GM12878 (cell line): ENCODE measurements at regions not wholly inside any gene's neighbourhood (a gene's known extent, or its start where the extent isn't known, plus 50 kb on each side); places are given as distances from the start of the nearest gene placed in this dataset.

Source experiments
- ATAC-seq: fragments of 200-7000 bp; cut with Tn5 transposase; 3 replicates; pipeline ENCODE4 v1.9.1; 2020; ENCODE audit warnings: mild to moderate bottlenecking, moderate library complexity
- BruUV-seq: library from RNA; stranded (reverse); fragments of 400-500 nt; replicated peaks from 2 replicates; lab custom pipeline; 2021; lab: Mats Ljungman, UMichigan
- CTCF ChIA-PET: fragments of 300-600 bp; sonication (Branson Sonifier 250); formaldehyde crosslinking; extraction: SDS; loops from one replicate; lab custom pipeline; 2021; ENCODE audit warnings: inconsistent platforms; lab: Yijun Ruan, JAX
- POLR2A ChIA-PET: fragments of 350-600 bp; formaldehyde crosslinking; extraction: SDS; loops from one replicate; lab custom pipeline; 2021; ENCODE audit warnings: inconsistent platforms; lab: Charles Lee
- RAD21 ChIA-PET: fragments of 300-600 bp; sonication (Branson Sonifier 250); formaldehyde crosslinking; loops from one replicate; lab custom pipeline; 2023; ENCODE audit warnings: antibody characterized with exemption; ENCODE audit not compliant: unreplicated experiment; lab: Charles Lee
- SMC1A ChIA-PET: fragments of 300-600 bp; sonication (Branson Sonifier 250); formaldehyde crosslinking; loops from one replicate; lab custom pipeline; 2023; ENCODE audit not compliant: unreplicated experiment, uncharacterized antibody; lab: Charles Lee
- DNase-seq: peaks from one replicate; pipeline ENCODE4 v3.0.0-alpha.2; 2011; ENCODE audit warnings: low read depth, low spot score
- FAIRE-seq: peaks from 3 replicates; lab custom pipeline; 2011; peaks lifted over from hg19 to GRCh38; lab: Jason Lieb, UNC
- H2AFZ ChIP-seq: 2 replicates; pipeline ENCODE4 v1.6.0; 2011; ENCODE audit warnings: low read depth, low read length, control low read depth; ENCODE audit not compliant: control insufficient read depth
- H3K27ac ChIP-seq: 2 replicates; pipeline ENCODE4 v1.5.1; 2011; ENCODE audit warnings: control low read depth; ENCODE audit not compliant: control insufficient read depth, insufficient read depth
- H3K27me3 ChIP-seq, 2 experiments: replicated peaks in 1 of 2; 2 replicates each; pipeline versions ENCODE4 v1.6.0 to v1.6.1; 2011; ENCODE audit warnings: low read length in 1 of 2; ENCODE audit not compliant: control insufficient read depth in 2 of 2, insufficient read depth in 2 of 2
- H3K36me3 ChIP-seq, 2 experiments: 2 replicates each; pipeline ENCODE4 v1.5.1; 2011; ENCODE audit warnings: low read length in 1 of 2; ENCODE audit not compliant: control insufficient read depth in 2 of 2, insufficient read depth in 2 of 2
- H3K4me1 ChIP-seq: 2 replicates; pipeline ENCODE4 v1.6.1; 2011; ENCODE audit warnings: mild to moderate bottlenecking, low read length, moderate library complexity, mixed read lengths; ENCODE audit not compliant: control insufficient read depth, insufficient read depth
- H3K4me2 ChIP-seq: 2 replicates; pipeline ENCODE4 v1.6.0; 2011; ENCODE audit warnings: control low read depth; ENCODE audit not compliant: control insufficient read depth, insufficient read depth
- H3K4me3 ChIP-seq: fragments of 200-600 bp; sonication (generic); 2 replicates; pipeline ENCODE4 v1.5.1; 2016
- H3K79me2 ChIP-seq: 2 replicates; pipeline ENCODE4 v1.6.0; 2011; ENCODE audit warnings: low read length; ENCODE audit not compliant: control insufficient read depth, insufficient read depth
- H3K9ac ChIP-seq: 2 replicates; pipeline ENCODE4 v1.8.0; 2011; ENCODE audit warnings: low read length, control low read depth, mixed read lengths; ENCODE audit not compliant: control insufficient read depth, insufficient read depth
- H3K9me3 ChIP-seq: replicated peaks from 3 replicates; pipeline ENCODE4 v1.5.1; 2011; ENCODE audit warnings: mild to moderate bottlenecking, low read length; ENCODE audit not compliant: control insufficient read depth, insufficient read depth
- H4K20me1 ChIP-seq: 2 replicates; pipeline ENCODE4 v1.6.0; 2011; ENCODE audit not compliant: control insufficient read depth, insufficient read depth
- EGR1 ChIP-seq, 2 experiments: IDR thresholded peaks; 1 replicate in 1 of 2; 2 replicates in 1 of 2; pipeline ENCODE4 v1.6.1; 2011 to 2012; ENCODE audit warnings: low read depth in 2 of 2, low read length in 2 of 2, borderline replicate concordance in 1 of 2, mild to moderate bottlenecking in 1 of 2, moderate library complexity in 1 of 2
- HDGF ChIP-seq: fragments of 450-650 bp; IDR thresholded peaks from 2 replicates; pipeline ENCODE4 v1.6.1; 2016; ENCODE audit warnings: antibody characterized with exemption
- MXI1 ChIP-seq: fragments of 150-350 bp; IDR thresholded peaks from 2 replicates; pipeline ENCODE4 v1.6.1; 2011; ENCODE audit warnings: low read depth, mild to moderate bottlenecking, inconsistent platforms, low read length, improper control_type of control experiment
- NFYB ChIP-seq: IDR thresholded peaks from 2 replicates; pipeline ENCODE4 v1.6.1; 2011; ENCODE audit warnings: low read depth, mild to moderate bottlenecking, low read length, improper control_type of control experiment, moderate library complexity; ENCODE audit not compliant: insufficient read depth
- PAX5 ChIP-seq: IDR thresholded peaks from 2 replicates; pipeline ENCODE4 v1.6.1; 2011; ENCODE audit warnings: low read depth, low read length, borderline replicate concordance
- PAX8 ChIP-seq: fragments of 450-650 bp; IDR thresholded peaks from 2 replicates; pipeline ENCODE4 v1.6.1; 2017; ENCODE audit warnings: mild to moderate bottlenecking, moderate library complexity
- POLR2AphosphoS2 ChIP-seq: IDR thresholded peaks from 2 replicates; pipeline ENCODE4 v1.6.1; 2011; ENCODE audit warnings: low read depth, mild to moderate bottlenecking, low read length, improper control_type of control experiment, moderate library complexity
- SPI1 ChIP-seq: IDR thresholded peaks from 2 replicates; pipeline ENCODE4 v1.6.1; 2011; ENCODE audit warnings: low read depth, mild to moderate bottlenecking, low read length, moderate library complexity, borderline replicate concordance; ENCODE audit not compliant: insufficient read depth
- WGBS: methylation state at CpG from one replicate; pipeline ENCODE4 v1.1.6; 2016; ENCODE audit warnings: low lambda C conversion rate; ENCODE audit not compliant: insufficient replicate concordance, insufficient coverage; ENCODE audit errors: missing lambda C conversion rate; 5-methylcytosine and 5-hydroxymethylcytosine counted together
- in situ Hi-C: fragments of 300-500 bp; cut with MboI; formaldehyde crosslinking; loops from 9 replicates; pipeline ENCODE4 v1.14.3; 2018; ENCODE audit warnings: mixed read lengths
- intact Hi-C: fragments of 100-400 bp; cut with micrococcal nuclease; formaldehyde crosslinking; loops from one replicate; pipeline ENCODE4 v1.14.2; 2022; ENCODE audit not compliant: unreplicated experiment
- TF ChIP-seq, protein P1 (sequence below): fragments of 450-650 bp; IDR thresholded peaks from 2 replicates; pipeline ENCODE4 v1.6.1; 2017; ENCODE audit warnings: mild to moderate bottlenecking, moderate library complexity
- TF ChIP-seq, protein P2 (sequence below): fragments of 450-650 bp; IDR thresholded peaks from 2 replicates; pipeline ENCODE4 v1.6.1; 2018; ENCODE audit warnings: borderline replicate concordance, mild to moderate bottlenecking; ENCODE audit not compliant: partially characterized antibody

DNA sequence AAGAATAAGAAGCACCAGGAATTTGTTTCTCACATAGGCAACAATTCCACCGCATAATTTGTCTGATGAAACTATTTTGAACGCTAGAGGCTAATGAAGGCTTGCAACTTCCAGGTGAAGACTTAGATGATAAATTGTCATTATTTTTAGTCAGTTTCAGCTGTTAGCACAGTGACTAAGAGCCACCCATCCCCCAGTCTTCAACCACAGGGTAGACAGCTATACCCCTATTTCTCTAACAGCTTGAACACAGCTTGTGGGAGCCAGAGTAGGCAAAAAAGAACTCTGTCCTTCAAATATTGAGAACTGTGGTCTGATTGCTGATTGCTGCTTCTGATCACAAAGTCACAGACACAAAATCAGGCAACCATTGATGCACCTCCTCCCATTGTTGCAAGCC is 1124.8 kb upstream of the PRR20A start (continued):
- no peak for TF ChIP-seq SPI1

DNA sequence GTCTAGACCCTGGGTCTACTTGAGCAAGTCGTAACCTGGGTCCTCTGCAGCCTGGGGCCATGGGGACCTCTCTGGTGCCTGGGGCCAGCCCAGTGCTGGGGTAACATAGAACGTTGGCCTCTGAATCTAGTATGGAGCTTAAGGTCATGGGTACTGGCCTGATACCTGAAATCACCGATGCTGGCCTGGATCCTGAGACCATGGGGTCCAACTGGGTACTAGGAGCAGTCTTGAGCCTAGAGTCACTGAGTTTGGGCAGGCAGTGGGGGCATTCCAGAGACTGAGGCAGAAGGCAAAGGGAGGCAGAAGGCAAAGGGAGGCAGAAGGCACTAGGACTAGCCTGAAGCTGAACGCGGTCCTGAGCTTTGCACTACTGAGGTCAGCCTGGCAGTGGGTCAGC is 1121.1 kb upstream of the PRR20A start:
- H3K4me3 ChIP-seq, result no peak overlapping the region
- ChIA-PET SMC1A (no interaction called here), POLR2A (no interaction called here), RAD21 (no interaction called here), CTCF (no interaction called here)
- intact Hi-C loops (no loop called here), in situ Hi-C loops (no loop called here)
- no peaks in the 10 kb centered on the region for H3K36me3 ChIP-seq
- H3K27me3 ChIP-seq, result no peaks in the 10 kb centered on the region
- WGBS, result 45% methylated on average over 5 of the region's 5 CpGs
- H3K4me1 ChIP-seq, result no peaks in the 10 kb centered on the region
- H3K9me3 ChIP-seq, result no peaks in the 10 kb centered on the region
- H3K27ac ChIP-seq, result no peak overlapping the region
- no peak for TF ChIP-seq POLR2AphosphoS2
- no peaks in the 10 kb centered on the region for H4K20me1 ChIP-seq
- no TSS peak for BruUV-seq
- H3K9ac ChIP-seq, result no peak overlapping the region
- FAIRE-seq (no peak), DNase-seq (no peak), ATAC-seq (no peak)
- no peak overlapping the region for H2AFZ ChIP-seq
- H3K79me2 ChIP-seq, result no peaks in the 10 kb centered on the region
- H3K4me2 ChIP-seq, result no peak overlapping the region

DNA sequence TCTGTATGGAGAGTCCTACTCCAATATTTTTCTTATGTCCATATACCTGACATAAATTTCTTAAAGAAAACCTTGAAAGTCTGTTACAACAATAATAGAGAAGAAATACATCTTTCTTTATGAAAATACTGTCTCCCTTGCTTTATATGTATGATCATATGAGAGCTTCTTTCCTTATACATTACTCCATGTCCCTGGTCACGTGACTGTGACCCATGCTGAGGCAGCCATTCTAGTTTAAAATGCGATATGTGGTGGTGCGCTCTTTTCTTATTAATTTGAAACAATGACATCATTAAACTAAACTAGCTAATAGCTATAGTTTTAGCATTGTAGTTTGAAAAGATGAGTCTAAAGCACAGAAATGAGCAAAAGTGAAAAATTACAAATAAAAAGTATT is 1120.3 kb upstream of the PRR20A start:
- H4K20me1 ChIP-seq, result no peaks in the 10 kb centered on the region
- no peaks in the 10 kb centered on the region for H3K9me3 ChIP-seq
- H3K79me2 ChIP-seq, result no peaks in the 10 kb centered on the region
- RAD21 ChIA-PET, result no interaction called here
- 38% methylated on average over 3 of the region's 3 CpGs for WGBS
- DNase-seq (no peak), ATAC-seq (no peak), FAIRE-seq (no peak)
- no peak overlapping the region for H3K4me2 ChIP-seq
- H3K27me3 ChIP-seq, result no peaks in the 10 kb centered on the region
- no peak overlapping the region for H3K27ac ChIP-seq
- no peak overlapping the region for H2AFZ ChIP-seq
- no peaks in the 10 kb centered on the region for H3K36me3 ChIP-seq
- SMC1A ChIA-PET, result no interaction called here
- POLR2A ChIA-PET, result no interaction called here
- no peak overlapping the region for H3K9ac ChIP-seq
- no peak overlapping the region for H3K4me3 ChIP-seq
- in situ Hi-C loops (no loop called here), intact Hi-C loops (no loop called here)
- no peaks in the 10 kb centered on the region for H3K4me1 ChIP-seq
- BruUV-seq, result no TSS peak
- CTCF ChIA-PET, result no interaction called here
- TF ChIP-seq PAX8 (no peak), EGR1 (IDR thresholded peaks at IDR 0.05; ENCODE audit: borderline replicate concordance in 1 of 2, low read depth in 2 of 2, low read length in 2 of 2) (no peak), HDGF (no peak), NFYB (no peak), MXI1 (no peak), PAX5 (no peak)
- TF ChIP-seq, protein P1, sequence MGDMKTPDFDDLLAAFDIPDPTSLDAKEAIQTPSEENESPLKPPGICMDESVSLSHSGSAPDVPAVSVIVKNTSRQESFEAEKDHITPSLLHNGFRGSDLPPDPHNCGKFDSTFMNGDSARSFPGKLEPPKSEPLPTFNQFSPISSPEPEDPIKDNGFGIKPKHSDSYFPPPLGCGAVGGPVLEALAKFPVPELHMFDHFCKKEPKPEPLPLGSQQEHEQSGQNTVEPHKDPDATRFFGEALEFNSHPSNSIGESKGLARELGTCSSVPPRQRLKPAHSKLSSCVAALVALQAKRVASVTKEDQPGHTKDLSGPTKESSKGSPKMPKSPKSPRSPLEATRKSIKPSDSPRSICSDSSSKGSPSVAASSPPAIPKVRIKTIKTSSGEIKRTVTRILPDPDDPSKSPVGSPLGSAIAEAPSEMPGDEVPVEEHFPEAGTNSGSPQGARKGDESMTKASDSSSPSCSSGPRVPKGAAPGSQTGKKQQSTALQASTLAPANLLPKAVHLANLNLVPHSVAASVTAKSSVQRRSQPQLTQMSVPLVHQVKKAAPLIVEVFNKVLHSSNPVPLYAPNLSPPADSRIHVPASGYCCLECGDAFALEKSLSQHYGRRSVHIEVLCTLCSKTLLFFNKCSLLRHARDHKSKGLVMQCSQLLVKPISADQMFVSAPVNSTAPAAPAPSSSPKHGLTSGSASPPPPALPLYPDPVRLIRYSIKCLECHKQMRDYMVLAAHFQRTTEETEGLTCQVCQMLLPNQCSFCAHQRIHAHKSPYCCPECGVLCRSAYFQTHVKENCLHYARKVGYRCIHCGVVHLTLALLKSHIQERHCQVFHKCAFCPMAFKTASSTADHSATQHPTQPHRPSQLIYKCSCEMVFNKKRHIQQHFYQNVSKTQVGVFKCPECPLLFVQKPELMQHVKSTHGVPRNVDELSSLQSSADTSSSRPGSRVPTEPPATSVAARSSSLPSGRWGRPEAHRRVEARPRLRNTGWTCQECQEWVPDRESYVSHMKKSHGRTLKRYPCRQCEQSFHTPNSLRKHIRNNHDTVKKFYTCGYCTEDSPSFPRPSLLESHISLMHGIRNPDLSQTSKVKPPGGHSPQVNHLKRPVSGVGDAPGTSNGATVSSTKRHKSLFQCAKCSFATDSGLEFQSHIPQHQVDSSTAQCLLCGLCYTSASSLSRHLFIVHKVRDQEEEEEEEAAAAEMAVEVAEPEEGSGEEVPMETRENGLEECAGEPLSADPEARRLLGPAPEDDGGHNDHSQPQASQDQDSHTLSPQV, result no peak
- TF ChIP-seq, protein P2, sequence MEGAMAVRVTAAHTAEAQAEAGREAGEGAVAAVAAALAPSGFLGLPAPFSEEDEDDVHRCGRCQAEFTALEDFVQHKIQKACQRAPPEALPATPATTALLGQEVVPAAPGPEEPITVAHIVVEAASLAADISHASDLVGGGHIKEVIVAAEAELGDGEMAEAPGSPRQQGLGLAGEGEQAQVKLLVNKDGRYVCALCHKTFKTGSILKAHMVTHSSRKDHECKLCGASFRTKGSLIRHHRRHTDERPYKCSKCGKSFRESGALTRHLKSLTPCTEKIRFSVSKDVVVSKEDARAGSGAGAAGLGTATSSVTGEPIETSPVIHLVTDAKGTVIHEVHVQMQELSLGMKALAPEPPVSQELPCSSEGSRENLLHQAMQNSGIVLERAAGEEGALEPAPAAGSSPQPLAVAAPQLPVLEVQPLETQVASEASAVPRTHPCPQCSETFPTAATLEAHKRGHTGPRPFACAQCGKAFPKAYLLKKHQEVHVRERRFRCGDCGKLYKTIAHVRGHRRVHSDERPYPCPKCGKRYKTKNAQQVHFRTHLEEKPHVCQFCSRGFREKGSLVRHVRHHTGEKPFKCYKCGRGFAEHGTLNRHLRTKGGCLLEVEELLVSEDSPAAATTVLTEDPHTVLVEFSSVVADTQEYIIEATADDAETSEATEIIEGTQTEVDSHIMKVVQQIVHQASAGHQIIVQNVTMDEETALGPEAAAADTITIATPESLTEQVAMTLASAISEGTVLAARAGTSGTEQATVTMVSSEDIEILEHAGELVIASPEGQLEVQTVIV, result no peak
